Thoracic aorta (tissue), 2 donors: ENCODE measurements at regions not wholly inside any gene's neighbourhood (a gene's known extent, or its start where the extent isn't known, plus 50 kb on each side); places are given as distances from the start of the nearest gene placed in this dataset.
"Not testable (repeated sequence)": the region's sequence is repeated elsewhere in the genome, so short reads cannot be mapped to it uniquely, and the experiment has no call there.

Experiments used
- ATAC-seq: fragments of 150-250 bp; one replicate; pipeline ENCODE4 v1.8.0; 2017; ENCODE audit warnings: low read depth; ENCODE audit not compliant: insufficient number of reproducible peaks, low FRiP score
- DNase-seq: peaks from one replicate; pipeline ENCODE4 v3.0.0-alpha.2; 2020; ENCODE audit warnings: low spot score
- H3K27ac ChIP-seq, 2 donors: fragments of 200-600 bp; sonication (generic); 1 replicate in 1 of 2; 2 replicates in 1 of 2; pipeline ENCODE4 v1.5.1; 2016; ENCODE audit warnings: mild to moderate bottlenecking in 2 of 2, moderate library complexity in 2 of 2
- H3K27me3 ChIP-seq: fragments of 200-600 bp; sonication (generic); replicated peaks from 2 replicates; pipeline ENCODE4 v1.6.0; 2016; ENCODE audit warnings: mild to moderate bottlenecking; ENCODE audit not compliant: insufficient read depth
- H3K36me3 ChIP-seq: fragments of 200-600 bp; sonication (generic); one replicate; pipeline ENCODE4 v1.5.1; 2016
- H3K4me1 ChIP-seq, 2 donors: fragments of 200-600 bp; sonication (generic); 1 replicate in 1 of 2; 2 replicates in 1 of 2; pipeline versions ENCODE4 v1.5.1 to v1.6.0; 2016; ENCODE audit warnings: low read depth in 2 of 2, mild to moderate bottlenecking in 1 of 2; ENCODE audit not compliant: control insufficient read depth in 1 of 2
- H3K4me3 ChIP-seq: fragments of 200-600 bp; sonication (generic); 2 replicates; pipeline ENCODE4 v1.5.1; 2016; ENCODE audit warnings: mild to moderate bottlenecking
- H3K9me3 ChIP-seq: fragments of 200-600 bp; sonication (generic); 2 replicates; pipeline ENCODE4 v1.5.1; 2016
- TF ChIP-seq, protein P1 (sequence below): fragments of 200-600 bp; sonication (generic); IDR thresholded peaks from one replicate; pipeline ENCODE4 v1.5.1; 2019; ENCODE audit warnings: antibody characterized with exemption

DNA sequence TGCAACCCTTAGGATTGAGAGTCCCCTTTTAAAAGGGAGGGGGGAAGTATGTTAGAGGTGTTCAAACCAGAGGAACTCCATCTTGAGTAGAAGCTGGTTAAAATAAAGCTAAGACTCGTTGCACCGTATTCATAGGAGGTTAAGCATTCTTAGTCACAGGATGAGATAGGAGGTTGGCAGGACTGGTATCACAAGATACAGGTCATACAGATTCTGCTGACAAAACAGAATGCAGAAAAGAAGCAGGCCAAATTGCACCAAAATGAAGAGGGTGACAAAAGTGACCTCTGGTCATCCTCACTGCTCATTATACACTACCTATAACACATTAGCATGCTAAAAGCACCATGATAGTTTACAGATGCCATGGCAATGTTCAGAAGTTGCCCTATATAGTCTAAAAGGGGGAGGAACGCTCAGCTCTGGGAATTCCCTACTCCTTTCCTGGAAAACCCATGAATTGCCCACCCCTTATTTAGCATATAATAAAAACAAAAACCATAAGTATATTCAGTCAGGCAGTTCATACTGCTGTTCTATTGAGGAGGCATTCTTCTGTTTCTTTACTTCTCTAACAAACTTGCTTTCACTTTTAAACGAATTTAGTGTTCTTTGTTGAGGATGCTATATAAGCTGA is 192.2 kb upstream of the NDUFV2 start:
- no peak overlapping the region for H3K27ac ChIP-seq
- H3K36me3 ChIP-seq = no peaks in the 10 kb centered on the region
- ATAC-seq (no peak), DNase-seq (no peak)
- no peaks in the 10 kb centered on the region for H3K9me3 ChIP-seq
- no peaks in the 10 kb centered on the region for H3K27me3 ChIP-seq
- TF ChIP-seq, protein P1, sequence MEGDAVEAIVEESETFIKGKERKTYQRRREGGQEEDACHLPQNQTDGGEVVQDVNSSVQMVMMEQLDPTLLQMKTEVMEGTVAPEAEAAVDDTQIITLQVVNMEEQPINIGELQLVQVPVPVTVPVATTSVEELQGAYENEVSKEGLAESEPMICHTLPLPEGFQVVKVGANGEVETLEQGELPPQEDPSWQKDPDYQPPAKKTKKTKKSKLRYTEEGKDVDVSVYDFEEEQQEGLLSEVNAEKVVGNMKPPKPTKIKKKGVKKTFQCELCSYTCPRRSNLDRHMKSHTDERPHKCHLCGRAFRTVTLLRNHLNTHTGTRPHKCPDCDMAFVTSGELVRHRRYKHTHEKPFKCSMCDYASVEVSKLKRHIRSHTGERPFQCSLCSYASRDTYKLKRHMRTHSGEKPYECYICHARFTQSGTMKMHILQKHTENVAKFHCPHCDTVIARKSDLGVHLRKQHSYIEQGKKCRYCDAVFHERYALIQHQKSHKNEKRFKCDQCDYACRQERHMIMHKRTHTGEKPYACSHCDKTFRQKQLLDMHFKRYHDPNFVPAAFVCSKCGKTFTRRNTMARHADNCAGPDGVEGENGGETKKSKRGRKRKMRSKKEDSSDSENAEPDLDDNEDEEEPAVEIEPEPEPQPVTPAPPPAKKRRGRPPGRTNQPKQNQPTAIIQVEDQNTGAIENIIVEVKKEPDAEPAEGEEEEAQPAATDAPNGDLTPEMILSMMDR = no peak
- no peak overlapping the region for H3K4me3 ChIP-seq
- no peaks in the 10 kb centered on the region for H3K4me1 ChIP-seq

DNA sequence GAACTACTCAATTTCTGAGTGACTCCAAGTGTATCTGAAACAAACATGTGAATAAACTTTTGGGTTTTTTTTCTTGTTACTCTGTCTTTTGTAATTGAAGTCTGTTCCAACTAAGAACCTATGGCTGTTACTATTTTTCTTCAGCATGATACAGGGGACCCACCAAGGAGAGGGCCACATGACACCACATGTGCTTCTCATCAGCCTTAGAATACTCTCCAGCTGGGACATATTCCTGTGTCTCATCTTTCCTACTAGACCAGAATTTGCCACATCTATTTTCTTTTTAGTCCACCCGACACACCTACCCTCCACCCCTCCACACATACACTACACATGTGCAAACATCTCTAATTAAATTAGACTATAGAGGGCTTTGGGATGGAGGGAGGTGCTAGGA is 191.7 kb upstream of the NDUFV2 start:
- no peaks in the 10 kb centered on the region for H3K36me3 ChIP-seq
- no peaks in the 10 kb centered on the region for H3K9me3 ChIP-seq
- ATAC-seq = no peak
- TF ChIP-seq, protein P1 = no peak
- no peak overlapping the region for H3K27ac ChIP-seq
- DNase-seq = no peak
- no peaks in the 10 kb centered on the region for H3K4me1 ChIP-seq
- H3K27me3 ChIP-seq = no peaks in the 10 kb centered on the region
- no peak overlapping the region for H3K4me3 ChIP-seq

DNA sequence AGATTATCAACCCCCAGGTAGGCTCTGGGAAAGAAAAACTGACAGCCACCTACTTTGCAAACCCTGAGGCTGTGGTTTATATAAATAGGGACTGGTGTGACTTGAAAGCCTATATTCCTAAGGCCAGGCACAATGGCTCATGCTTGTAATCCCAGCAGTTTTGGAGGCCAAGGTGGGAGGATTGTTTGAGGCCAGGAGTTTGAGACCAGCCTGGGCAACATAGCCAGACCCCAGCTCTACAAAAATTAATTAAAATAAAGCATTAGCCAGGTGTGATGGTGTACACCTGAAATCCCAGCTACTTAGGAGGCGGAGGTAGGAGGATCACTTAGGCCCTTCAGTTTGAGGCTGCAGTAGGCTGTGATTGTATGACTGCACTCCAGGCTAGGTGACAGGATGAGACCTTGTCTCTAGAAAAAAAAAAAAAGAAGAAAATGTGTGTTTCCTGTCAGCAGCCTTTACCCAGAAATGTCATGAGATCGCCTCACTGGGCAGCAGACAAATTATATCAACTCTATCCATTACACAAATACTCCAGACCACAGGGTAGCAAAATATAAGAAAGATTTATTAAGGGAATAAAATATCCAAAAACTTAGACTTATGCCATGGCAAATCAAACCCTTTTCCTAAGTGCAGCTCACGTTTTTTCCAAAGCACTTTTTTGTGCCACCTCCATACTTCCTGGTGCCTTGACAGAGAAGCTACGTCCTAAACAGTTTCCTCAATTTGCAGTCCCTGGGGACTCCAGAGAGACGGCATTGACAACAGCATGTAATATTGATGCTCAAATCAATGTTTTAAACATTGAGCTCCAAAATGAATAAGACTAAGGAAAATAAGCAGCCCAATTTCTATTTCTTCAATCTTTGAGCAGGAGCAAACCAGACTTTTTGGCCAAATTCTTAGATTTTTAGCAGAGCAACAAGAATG is 190.8 kb upstream of the NDUFV2 start:
- DNase-seq (no peak), ATAC-seq (no peak)
- Histone ChIP-seq H3K4me1 (no peaks in the 10 kb centered on the region), H3K27ac (no peak overlapping the region), H3K9me3 (no peaks in the 10 kb centered on the region), H3K4me3 (no peak overlapping the region), H3K36me3 (no peaks in the 10 kb centered on the region), H3K27me3 (no peaks in the 10 kb centered on the region)
- TF ChIP-seq, protein P1 = no peak

DNA sequence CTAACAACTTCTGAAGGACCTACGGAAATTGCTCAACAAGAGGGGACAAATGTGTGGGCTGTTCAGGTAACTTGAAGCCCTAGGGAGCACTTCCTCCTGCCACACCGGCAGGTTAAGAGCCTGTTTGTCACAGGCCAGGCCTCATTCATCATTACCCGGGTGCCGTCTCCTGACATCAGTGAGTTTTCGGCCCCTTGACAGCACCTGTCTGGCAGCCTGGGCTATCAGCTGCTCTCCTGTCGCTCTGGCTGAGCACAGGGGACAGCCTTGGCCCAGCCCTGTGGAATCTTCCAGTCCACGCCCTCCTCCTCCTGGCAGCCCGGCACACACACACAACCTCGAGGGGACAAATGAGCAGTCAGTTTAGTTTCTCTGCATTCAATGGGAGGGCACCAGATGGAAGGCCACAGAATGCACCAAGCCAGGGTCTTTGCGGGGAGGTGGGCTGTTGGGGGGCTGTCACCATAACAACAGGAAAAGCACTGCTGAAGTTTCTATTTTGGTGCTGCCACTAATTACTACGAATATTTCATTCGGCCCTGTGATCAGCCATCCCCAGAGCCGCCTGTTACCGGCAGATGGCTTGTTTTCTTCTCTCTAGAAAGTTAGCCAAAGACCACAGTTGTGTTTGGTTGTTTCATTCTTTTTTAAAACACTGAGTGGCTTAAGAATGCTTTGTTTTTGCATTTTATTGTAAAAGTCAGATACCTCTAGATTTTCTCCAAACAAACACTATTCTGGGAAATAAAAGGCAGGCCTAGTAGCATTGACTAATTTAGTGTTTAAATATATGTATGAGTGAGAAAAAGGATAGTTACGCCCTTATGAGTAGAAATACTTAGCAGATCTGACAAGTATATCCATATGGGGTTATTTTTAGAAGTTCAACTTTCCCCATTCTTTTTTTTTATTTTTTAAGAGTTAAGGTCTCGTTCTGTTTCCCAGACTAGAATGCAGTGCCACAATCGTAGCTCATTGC is 189.9 kb upstream of the NDUFV2 start:
- Histone ChIP-seq H3K4me1 (no peaks in the 10 kb centered on the region), H3K27me3 (no peaks in the 10 kb centered on the region), H3K9me3 (no peaks in the 10 kb centered on the region), H3K4me3 (no peak overlapping the region), H3K36me3 (no peaks in the 10 kb centered on the region), H3K27ac (no peak overlapping the region)
- TF ChIP-seq, protein P1 = no peak
- DNase-seq (no peak), ATAC-seq (no peak)

DNA sequence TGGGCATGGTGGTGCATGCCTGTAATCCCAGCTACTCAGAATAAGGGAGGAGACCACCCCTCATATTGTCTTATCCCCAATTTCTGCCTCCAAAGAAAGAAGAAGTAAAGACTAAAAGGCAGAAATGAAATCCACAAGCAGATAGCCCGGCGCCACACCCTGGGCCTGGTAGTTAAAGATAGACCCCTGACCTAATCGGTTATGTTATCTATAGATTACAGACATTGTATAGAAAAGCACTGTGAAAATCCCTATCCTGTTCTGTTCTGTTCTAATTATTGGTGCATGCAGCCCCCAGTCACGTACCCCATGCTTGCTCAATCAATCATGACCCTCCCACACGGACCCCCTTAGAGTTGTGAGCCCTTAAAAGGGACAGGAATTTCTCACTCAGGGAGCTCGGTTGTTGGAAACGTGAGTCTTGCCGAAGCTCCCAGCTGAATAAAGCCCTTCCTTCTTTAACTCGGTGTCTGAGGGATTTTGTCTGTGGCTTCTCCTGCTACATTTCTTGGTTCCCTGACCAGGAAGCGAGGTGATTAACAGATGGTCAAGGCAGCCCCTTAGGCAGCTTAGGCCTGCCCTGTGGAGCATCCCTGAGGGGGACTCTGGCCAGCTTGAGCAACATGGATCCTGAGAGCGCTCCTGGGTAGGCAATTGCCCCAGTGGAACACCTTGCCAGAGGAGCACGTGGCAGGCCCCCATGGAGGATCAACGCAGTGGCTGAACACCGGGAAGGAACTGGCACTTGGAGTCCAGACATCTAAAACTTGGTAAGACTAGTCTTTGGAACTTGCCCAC is 188.7 kb upstream of the NDUFV2 start:
- H3K4me1 ChIP-seq, H3K4me3 ChIP-seq, H3K9me3 ChIP-seq, H3K27ac ChIP-seq, DNase-seq, H3K36me3 ChIP-seq, ATAC-seq, H3K27me3 ChIP-seq: not testable (repeated sequence)

DNA sequence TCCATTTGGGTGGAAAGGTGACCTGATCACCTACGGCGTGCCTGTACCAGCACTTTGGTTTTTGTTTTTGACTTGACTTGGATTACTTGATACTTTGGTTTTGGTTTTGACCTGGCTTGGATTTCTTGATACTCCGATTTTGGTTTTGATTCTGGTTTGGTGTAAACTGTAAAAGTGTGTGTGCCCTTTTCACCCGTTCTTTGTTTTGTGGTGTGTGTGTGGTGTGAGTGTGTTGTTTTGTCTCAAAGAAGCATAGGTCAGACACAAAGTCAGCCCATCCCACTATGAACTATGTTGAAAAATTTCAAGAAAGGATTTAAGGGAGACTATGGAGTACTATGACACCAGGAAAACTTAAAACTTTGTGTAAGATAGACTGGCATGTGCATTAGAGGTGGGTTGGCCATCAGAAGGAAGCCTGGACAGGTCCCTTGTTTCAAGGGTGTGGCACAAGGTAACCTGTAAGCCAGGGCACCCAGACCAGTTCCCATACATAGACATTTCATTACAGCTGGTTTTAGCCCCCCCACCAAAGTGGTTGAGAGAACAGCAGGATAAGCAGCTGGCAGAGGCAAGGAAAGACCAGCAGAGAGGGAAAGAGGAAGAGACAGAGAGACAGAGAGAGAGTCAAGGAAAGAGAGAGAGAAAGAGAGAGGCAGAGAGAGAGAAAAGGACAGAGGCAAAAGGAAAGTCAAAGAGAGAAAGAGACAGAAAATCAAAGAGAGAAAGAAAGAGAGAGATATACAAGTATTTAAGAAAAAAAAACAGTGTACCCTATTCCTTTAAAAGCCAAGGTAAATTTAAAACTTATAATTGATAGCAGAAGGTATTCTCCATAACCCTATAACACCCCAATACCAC is 187.9 kb upstream of the NDUFV2 start:
- H3K27me3 ChIP-seq, H3K27ac ChIP-seq, ATAC-seq, H3K9me3 ChIP-seq, H3K4me1 ChIP-seq, H3K4me3 ChIP-seq, DNase-seq, H3K36me3 ChIP-seq: not testable (repeated sequence)
